Transverse colon (tissue), 4 donors: ENCODE measurements at regions not wholly inside any gene's neighbourhood (a gene's known extent, or its start where the extent isn't known, plus 50 kb on each side); places are given as distances from the start of the nearest gene placed in this dataset.

ENCODE experiments used
- DNase-seq: peaks from one replicate; pipeline ENCODE4 v3.0.0-alpha.2; 2019
- H3K27ac ChIP-seq, 4 donors: fragments of 200-600 bp; sonication (generic); 2 replicates each; pipeline ENCODE4 v1.5.1; 2016 to 2018; ENCODE audit warnings: inconsistent platforms in 4 of 4
- H3K27me3 ChIP-seq: fragments of 200-600 bp; sonication (generic); 2 replicates; pipeline ENCODE4 v1.5.1; 2017; ENCODE audit warnings: inconsistent platforms
- H3K36me3 ChIP-seq, 4 donors: fragments of 200-600 bp; sonication (generic); 2 replicates each; pipeline ENCODE4 v1.5.1; 2017 to 2019; ENCODE audit warnings: inconsistent platforms in 4 of 4
- H3K4me1 ChIP-seq, 4 donors: fragments of 200-600 bp; sonication (generic); 2 replicates each; pipeline ENCODE4 v1.5.1; 2017 to 2020; ENCODE audit warnings: inconsistent platforms in 4 of 4
- H3K4me3 ChIP-seq, 4 donors: fragments of 200-600 bp; sonication (generic); 1 replicate in 1 of 4; 2 replicates in 3 of 4; pipeline versions ENCODE4 v1.5.1 to v1.6.1; 2017 to 2019; ENCODE audit warnings: inconsistent platforms in 4 of 4
- H3K9me3 ChIP-seq, 2 donors: fragments of 200-600 bp; sonication (generic); 2 replicates each; pipeline ENCODE4 v1.5.1; 2017 to 2019; ENCODE audit warnings: inconsistent platforms in 2 of 2
- CTCF ChIP-seq, 5 experiments: fragments of 200-600 bp in 3 of 5; fragments of 450-650 bp in 2 of 5; sonication (generic) in 3 of 5; IDR thresholded peaks; 1 replicate in 2 of 5; 2 replicates in 3 of 5; pipeline ENCODE4 v1.5.1; 2016 to 2017; ENCODE audit warnings: antibody characterized with exemption in 5 of 5, inconsistent platforms in 3 of 5, mild to moderate bottlenecking in 2 of 5, moderate library complexity in 1 of 5
- EP300 ChIP-seq: sonication (generic); formaldehyde crosslinking; IDR thresholded peaks from one replicate; pipeline ENCODE4 v1.6.1; 2017; ENCODE audit warnings: antibody characterized with exemption, low read depth
- POLR2A ChIP-seq: fragments of 450-650 bp; IDR thresholded peaks from one replicate; pipeline ENCODE4 v1.6.1; 2016; ENCODE audit warnings: antibody characterized with exemption, mild to moderate bottlenecking, moderate library complexity
- POLR2AphosphoS5 ChIP-seq, 3 donors: sonication (generic); formaldehyde crosslinking; IDR thresholded peaks; one replicate each; pipeline ENCODE4 v1.6.1; 2016; ENCODE audit warnings: antibody characterized with exemption in 3 of 3
- WGBS, 2 donors: methylation state at CpG; one replicate each; pipeline ENCODE4 v1.1.5; 2018; ENCODE audit warnings: low coverage in 1 of 2; 5-methylcytosine and 5-hydroxymethylcytosine counted together
- in situ Hi-C, 4 donors: fragments of 200-750 bp; cut with MboI; loops; one replicate each; pipeline versions ENCODE4 v1.15.0 to v1.15.1; 2017; ENCODE audit warnings: low sequenced_read_pairs in 3 of 4, low pct_ligation_motif_present in 1 of 4, low pct_unique_long_range_greater_than_20kb in 1 of 4
- intact Hi-C: fragments of 100-400 bp; cut with DNase I; formaldehyde crosslinking; loops from one replicate; pipeline ENCODE4 v1.15.1; 2023; ENCODE audit warnings: low total_unique reads

DNA sequence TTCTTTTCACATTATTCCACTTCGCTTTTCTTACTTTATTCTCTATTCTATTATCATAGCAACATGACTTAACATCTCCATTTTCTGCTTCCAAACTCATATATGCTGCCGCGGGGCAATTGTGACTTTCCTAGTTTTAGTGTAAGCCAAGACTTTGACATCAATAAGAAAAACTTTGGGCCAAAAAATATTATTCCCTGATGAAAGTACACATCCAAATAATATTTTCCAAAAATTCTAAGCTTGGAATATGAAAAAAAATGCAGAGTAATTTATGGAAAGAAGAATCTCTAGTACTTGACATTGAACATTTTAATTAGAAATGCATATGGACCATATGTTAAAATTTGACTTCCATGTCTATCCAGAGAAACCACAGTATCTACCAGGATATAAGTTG is 995.1 kb upstream of the INTU start:
- in situ Hi-C loops = no loop called here
- no peaks in the 10 kb centered on the region for H3K4me1 ChIP-seq
- no peaks in the 10 kb centered on the region for H3K27me3 ChIP-seq
- no peak overlapping the region for H3K27ac ChIP-seq
- no peak overlapping the region for H3K4me3 ChIP-seq
- intact Hi-C loops = loop anchor here (10.0 kb wide), 1 partner anchor 1773 kb away; no protein-coding TSS in a partner anchor
- no peak for TF ChIP-seq POLR2AphosphoS5 (IDR thresholded peaks at IDR 0.05)
- TF ChIP-seq EP300 = no peak
- TF ChIP-seq CTCF (IDR thresholded peaks at IDR 0.05) = no peak
- TF ChIP-seq POLR2A = no peak
- WGBS, 2 donors = 88 to 93% methylated on average over 3 of the region's 3 CpGs
- H3K9me3 ChIP-seq = no peaks in the 10 kb centered on the region
- DNase-seq = no peak
- H3K36me3 ChIP-seq = no peaks in the 10 kb centered on the region

DNA sequence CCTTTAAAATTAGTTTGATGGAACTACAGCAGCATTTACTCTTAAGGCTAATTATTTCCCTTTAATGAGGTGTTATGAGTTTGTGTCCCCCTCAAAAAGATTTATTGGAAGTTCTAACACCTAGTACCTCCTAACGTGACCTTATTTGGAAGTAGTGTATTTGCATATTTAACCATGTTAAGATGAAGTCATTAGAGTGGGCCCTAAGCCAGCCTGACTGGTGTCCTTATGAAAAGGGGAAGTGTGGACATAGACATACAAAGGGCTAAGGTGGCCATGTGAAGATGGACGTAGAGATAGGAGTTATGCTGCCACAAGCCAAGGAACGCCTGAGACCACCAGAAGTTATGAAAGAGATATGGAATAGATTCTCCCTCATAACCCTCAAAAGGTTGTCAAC is 985.4 kb upstream of the INTU start:
- Histone ChIP-seq H3K4me3 (no peak overlapping the region), H3K9me3 (no peaks in the 10 kb centered on the region), H3K36me3 (no peaks in the 10 kb centered on the region), H3K4me1 (no peaks in the 10 kb centered on the region), H3K27me3 (no peaks in the 10 kb centered on the region), H3K27ac (no peak overlapping the region)
- no peak for DNase-seq
- TF ChIP-seq EP300 (no peak), POLR2A (no peak), POLR2AphosphoS5 (IDR thresholded peaks at IDR 0.05) (no peak), CTCF (IDR thresholded peaks at IDR 0.05) (no peak)
- intact Hi-C loops = no loop called here
- in situ Hi-C loops = no loop called here
- 71 to 82% methylated on average over 2 to 3 of the region's 3 CpGs for WGBS, 2 donors

DNA sequence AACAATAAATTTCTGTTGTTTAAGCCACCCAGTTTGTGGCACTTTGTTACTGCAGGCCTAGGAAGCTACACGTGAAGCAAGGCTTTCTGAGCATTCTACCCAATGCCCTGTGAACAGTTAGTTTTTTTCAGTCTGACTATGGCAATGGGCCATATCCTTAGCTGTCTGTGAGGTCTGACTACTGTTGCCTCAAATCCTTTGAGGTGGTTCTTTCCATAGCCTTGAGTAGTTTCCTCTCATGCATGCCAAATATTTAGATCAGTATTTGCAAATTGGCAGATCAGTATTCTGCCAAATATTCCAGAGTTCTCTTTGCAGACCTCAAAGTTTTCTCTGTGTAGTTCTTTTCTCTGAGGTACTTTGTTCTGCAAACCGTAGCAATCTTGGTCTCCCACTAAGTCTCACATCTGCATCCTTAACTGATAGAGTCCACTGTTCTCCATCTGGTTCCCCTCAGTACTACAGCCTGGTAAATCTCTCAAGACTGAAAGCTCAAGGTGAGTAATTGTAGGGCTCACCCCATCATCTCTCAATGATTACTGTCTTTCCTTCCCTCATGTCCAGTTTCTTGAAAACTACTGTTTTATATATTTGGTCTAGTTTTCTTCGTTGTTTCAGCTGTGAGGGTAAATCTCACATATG is 984.9 kb upstream of the INTU start:
- Histone ChIP-seq H3K27ac (no peak overlapping the region), H3K36me3 (no peaks in the 10 kb centered on the region), H3K4me3 (no peak overlapping the region), H3K27me3 (no peaks in the 10 kb centered on the region), H3K9me3 (no peaks in the 10 kb centered on the region), H3K4me1 (no peaks in the 10 kb centered on the region)
- 41 to 55% methylated on average over 3 of the region's 3 CpGs for WGBS, 2 donors
- intact Hi-C loops (no loop called here), in situ Hi-C loops (no loop called here)
- TF ChIP-seq POLR2AphosphoS5 (IDR thresholded peaks at IDR 0.05) (no peak), EP300 (no peak), POLR2A (no peak), CTCF (IDR thresholded peaks at IDR 0.05) (no peak)
- no peak for DNase-seq

GRCh38 chr4:126658411-126658810 is 974.3 kb upstream of the INTU start:
- H3K9me3 ChIP-seq = no peaks in the 10 kb centered on the region
- no peaks in the 10 kb centered on the region for H3K4me1 ChIP-seq
- H3K27ac ChIP-seq = no peak overlapping the region
- intact Hi-C loops = no loop called here
- no peak for DNase-seq
- 52 to 60% methylated on average over 1 of the region's 1 CpG for WGBS, 2 donors
- H3K27me3 ChIP-seq = no peaks in the 10 kb centered on the region
- H3K36me3 ChIP-seq = no peaks in the 10 kb centered on the region
- TF ChIP-seq CTCF (IDR thresholded peaks at IDR 0.05) (no peak), POLR2A (no peak), POLR2AphosphoS5 (IDR thresholded peaks at IDR 0.05) (no peak), EP300 (no peak)
- in situ Hi-C loops = no loop called here
- H3K4me3 ChIP-seq = no peak overlapping the region
